ENCODE measurements at regions not wholly inside any gene's neighbourhood (a gene's known extent, or its start where the extent isn't known, plus 50 kb on each side); places are given as distances from the start of the nearest gene placed in this dataset.

GRCh38 chr10:124280916-124281315, 137.8 kb downstream of the OAT start:
- Histone ChIP-seq H3K4me3 (ENCODE audit: low read depth, low read length) (no peak overlapping the region), H3K4me2 (ENCODE audit: low read length) (no peak overlapping the region), H2AFZ (ENCODE audit: insufficient read depth, low read length, poor library complexity) (no peak overlapping the region), H3K79me2 (ENCODE audit: control insufficient read depth, insufficient read depth, low read length, poor library complexity) (no peaks in the 10 kb centered on the region), H2BK12ac (ENCODE audit: low read length) (no peak overlapping the region), H3K79me1 (ENCODE audit: low read length) (no peaks in the 10 kb centered on the region), H3K9me3 (ENCODE audit: insufficient read depth, low read depth, low read length) (peaks cover 9% of the 10 kb centered on the region), H2BK120ac (ENCODE audit: insufficient read depth, low read length, poor library complexity) (no peak overlapping the region), H4K8ac (ENCODE audit: low read depth, low read length) (no peak overlapping the region), H3K27ac (ENCODE audit: low read depth, low read length) (no peak overlapping the region), H3K14ac (ENCODE audit: low read length) (no peak overlapping the region), H2AK5ac (ENCODE audit: low read length) (no peak overlapping the region), H3K4ac (ENCODE audit: low read depth, low read length) (no peak overlapping the region), H4K91ac (ENCODE audit: low read depth, low read length) (no peak overlapping the region), H3K9ac (ENCODE audit: low read length) (no peak overlapping the region), H3K36me3 (ENCODE audit: control insufficient read depth in 1 of 2, insufficient read depth in 2 of 2, low read length in 2 of 2) (no peaks in the 10 kb centered on the region), H4K12ac (ENCODE audit: low read depth, low read length) (no peak overlapping the region), H3K4me1 (ENCODE audit: control insufficient read depth in 1 of 2, insufficient read depth in 2 of 2, low read length in 2 of 2) (no peaks in the 10 kb centered on the region), H2BK5ac (ENCODE audit: low read depth, low read length, poor library complexity) (no peak overlapping the region), H3K23ac (ENCODE audit: low read length) (no peak overlapping the region), H3K18ac (ENCODE audit: low read length) (no peak overlapping the region), H3K27me3 (ENCODE audit: insufficient read depth, low read length) (no peaks in the 10 kb centered on the region)
- no CpG with 5 or more reads among the region's 5 CpGs for WGBS (ENCODE audit: extremely low coverage, insufficient coverage, insufficient read length)
- DNase-seq = no peak

DNA sequence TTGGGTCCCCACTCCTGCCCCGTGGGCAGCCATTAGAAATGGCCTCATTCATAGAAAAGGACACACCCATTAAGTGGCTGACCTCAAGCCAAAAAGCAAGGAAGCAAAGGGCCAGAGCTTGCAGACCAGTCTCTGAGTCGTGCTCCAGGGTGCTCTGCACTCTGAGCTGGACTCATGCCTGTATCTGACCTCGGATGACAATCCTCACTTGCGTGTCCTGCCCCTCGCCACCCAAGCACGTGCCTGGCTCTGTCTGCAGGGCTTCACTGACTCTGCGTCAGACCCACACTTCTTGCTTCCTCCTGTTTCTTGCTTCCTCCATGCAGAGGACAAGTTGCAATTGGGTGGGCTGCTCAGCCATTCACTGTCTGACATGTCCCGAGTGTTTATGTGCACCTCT, 138.8 kb downstream of the OAT start:
- H2AK5ac ChIP-seq (ENCODE audit: low read length) = no peak overlapping the region
- H2BK5ac ChIP-seq (ENCODE audit: low read depth, low read length, poor library complexity) = no peak overlapping the region
- H3K4ac ChIP-seq (ENCODE audit: low read depth, low read length) = no peak overlapping the region
- H3K4me2 ChIP-seq (ENCODE audit: low read length) = no peak overlapping the region
- H3K4me1 ChIP-seq (ENCODE audit: control insufficient read depth in 1 of 2, insufficient read depth in 2 of 2, low read length in 2 of 2) = no peaks in the 10 kb centered on the region
- no peak overlapping the region for H4K8ac ChIP-seq (ENCODE audit: low read depth, low read length)
- no peaks in the 10 kb centered on the region for H3K27me3 ChIP-seq (ENCODE audit: insufficient read depth, low read length)
- no peak overlapping the region for H3K9ac ChIP-seq (ENCODE audit: low read length)
- H3K14ac ChIP-seq (ENCODE audit: low read length) = no peak overlapping the region
- no CpG with 5 or more reads among the region's 8 CpGs for WGBS (ENCODE audit: extremely low coverage, insufficient coverage, insufficient read length)
- no peaks in the 10 kb centered on the region for H3K36me3 ChIP-seq (ENCODE audit: control insufficient read depth in 1 of 2, insufficient read depth in 2 of 2, low read length in 2 of 2)
- no peak overlapping the region for H4K91ac ChIP-seq (ENCODE audit: low read depth, low read length)
- H3K27ac ChIP-seq (ENCODE audit: low read depth, low read length) = no peak overlapping the region
- H4K12ac ChIP-seq (ENCODE audit: low read depth, low read length) = no peak overlapping the region
- no peak overlapping the region for H2AFZ ChIP-seq (ENCODE audit: insufficient read depth, low read length, poor library complexity)
- no peak overlapping the region for H3K4me3 ChIP-seq (ENCODE audit: low read depth, low read length)
- H3K9me3 ChIP-seq (ENCODE audit: insufficient read depth, low read depth, low read length) = peaks cover 9% of the 10 kb centered on the region
- H2BK120ac ChIP-seq (ENCODE audit: insufficient read depth, low read length, poor library complexity) = no peak overlapping the region
- H3K23ac ChIP-seq (ENCODE audit: low read length) = no peak overlapping the region
- no peaks in the 10 kb centered on the region for H3K79me1 ChIP-seq (ENCODE audit: low read length)
- no peak overlapping the region for H3K18ac ChIP-seq (ENCODE audit: low read length)
- DNase-seq = no peak
- H3K79me2 ChIP-seq (ENCODE audit: control insufficient read depth, insufficient read depth, low read length, poor library complexity) = no peaks in the 10 kb centered on the region
- no peak overlapping the region for H2BK12ac ChIP-seq (ENCODE audit: low read length)

DNA sequence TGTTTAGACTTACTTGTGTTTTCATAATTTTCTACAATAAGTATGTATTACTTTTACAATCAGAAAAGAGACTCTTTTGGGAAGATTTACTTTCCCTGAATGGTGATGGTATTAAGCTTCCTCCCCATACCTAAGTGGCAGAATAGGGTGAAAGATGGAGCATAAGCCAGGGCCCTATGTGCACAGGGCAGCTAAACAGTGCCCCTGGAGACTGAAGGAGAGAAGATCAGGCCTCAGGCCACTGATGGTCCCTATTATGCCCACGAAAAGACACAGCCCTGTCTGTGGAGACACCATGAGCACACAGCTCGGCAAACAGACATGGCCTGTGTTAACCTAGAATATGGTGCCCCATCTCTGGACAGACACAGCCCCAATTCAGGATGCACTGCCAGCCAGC, 139.4 kb downstream of the OAT start:
- Histone ChIP-seq H3K79me2 (ENCODE audit: control insufficient read depth, insufficient read depth, low read length, poor library complexity) (no peaks in the 10 kb centered on the region), H3K27ac (ENCODE audit: low read depth, low read length) (no peak overlapping the region), H3K14ac (ENCODE audit: low read length) (no peak overlapping the region), H3K4me2 (ENCODE audit: low read length) (no peak overlapping the region), H2AK5ac (ENCODE audit: low read length) (no peak overlapping the region), H2BK5ac (ENCODE audit: low read depth, low read length, poor library complexity) (no peak overlapping the region), H3K36me3 (ENCODE audit: control insufficient read depth in 1 of 2, insufficient read depth in 2 of 2, low read length in 2 of 2) (no peaks in the 10 kb centered on the region), H3K79me1 (ENCODE audit: low read length) (no peaks in the 10 kb centered on the region), H2AFZ (ENCODE audit: insufficient read depth, low read length, poor library complexity) (no peak overlapping the region), H2BK120ac (ENCODE audit: insufficient read depth, low read length, poor library complexity) (no peak overlapping the region), H3K4me3 (ENCODE audit: low read depth, low read length) (no peak overlapping the region), H3K23ac (ENCODE audit: low read length) (no peak overlapping the region), H3K27me3 (ENCODE audit: insufficient read depth, low read length) (no peaks in the 10 kb centered on the region), H3K4ac (ENCODE audit: low read depth, low read length) (no peak overlapping the region), H4K91ac (ENCODE audit: low read depth, low read length) (no peak overlapping the region), H3K4me1 (ENCODE audit: control insufficient read depth in 1 of 2, insufficient read depth in 2 of 2, low read length in 2 of 2) (no peaks in the 10 kb centered on the region), H4K8ac (ENCODE audit: low read depth, low read length) (no peak overlapping the region), H4K12ac (ENCODE audit: low read depth, low read length) (no peak overlapping the region), H3K9me3 (ENCODE audit: insufficient read depth, low read depth, low read length) (peaks cover 9% of the 10 kb centered on the region), H2BK12ac (ENCODE audit: low read length) (no peak overlapping the region), H3K9ac (ENCODE audit: low read length) (no peak overlapping the region), H3K18ac (ENCODE audit: low read length) (no peak overlapping the region)
- WGBS (ENCODE audit: extremely low coverage, insufficient coverage, insufficient read length) = no CpG with 5 or more reads among the region's 2 CpGs
- no peak for DNase-seq

- H3K4ac ChIP-seq (ENCODE audit: low read depth, low read length) = no peak overlapping the region
- no peak overlapping the region for H3K23ac ChIP-seq (ENCODE audit: low read length)
- no peak overlapping the region for H4K12ac ChIP-seq (ENCODE audit: low read depth, low read length)
- no peak overlapping the region for H4K8ac ChIP-seq (ENCODE audit: low read depth, low read length)
- no peaks in the 10 kb centered on the region for H3K79me2 ChIP-seq (ENCODE audit: control insufficient read depth, insufficient read depth, low read length, poor library complexity)
- WGBS (ENCODE audit: extremely low coverage, insufficient coverage, insufficient read length) = no CpG with 5 or more reads among the region's 5 CpGs
- H3K36me3 ChIP-seq (ENCODE audit: control insufficient read depth in 1 of 2, insufficient read depth in 2 of 2, low read length in 2 of 2) = no peaks in the 10 kb centered on the region
- H2AFZ ChIP-seq (ENCODE audit: insufficient read depth, low read length, poor library complexity) = no peak overlapping the region
- H4K91ac ChIP-seq (ENCODE audit: low read depth, low read length) = no peak overlapping the region
- no peak overlapping the region for H3K4me3 ChIP-seq (ENCODE audit: low read depth, low read length)
- H3K79me1 ChIP-seq (ENCODE audit: low read length) = no peaks in the 10 kb centered on the region
- H3K9me3 ChIP-seq (ENCODE audit: insufficient read depth, low read depth, low read length) = peaks cover 9% of the 10 kb centered on the region
- H2BK120ac ChIP-seq (ENCODE audit: insufficient read depth, low read length, poor library complexity) = no peak overlapping the region
- no peak overlapping the region for H2BK5ac ChIP-seq (ENCODE audit: low read depth, low read length, poor library complexity)
- no peak overlapping the region for H2AK5ac ChIP-seq (ENCODE audit: low read length)
- no peak overlapping the region for H2BK12ac ChIP-seq (ENCODE audit: low read length)
- no peak for DNase-seq
- H3K27ac ChIP-seq (ENCODE audit: low read depth, low read length) = no peak overlapping the region
- H3K9ac ChIP-seq (ENCODE audit: low read length) = no peak overlapping the region
- no peak overlapping the region for H3K4me2 ChIP-seq (ENCODE audit: low read length)
- no peaks in the 10 kb centered on the region for H3K4me1 ChIP-seq (ENCODE audit: control insufficient read depth in 1 of 2, insufficient read depth in 2 of 2, low read length in 2 of 2)
- no peak overlapping the region for H3K18ac ChIP-seq (ENCODE audit: low read length)
- H3K27me3 ChIP-seq (ENCODE audit: insufficient read depth, low read length) = no peaks in the 10 kb centered on the region
- no peak overlapping the region for H3K14ac ChIP-seq (ENCODE audit: low read length)
These were observed 140.4 kb downstream of the OAT start for GRCh38 chr10:124278356-124278755.
